HUDEP-2 (cell line): ENCODE measurements at regions not wholly inside any gene's neighbourhood (a gene's known extent, or its start where the extent isn't known, plus 50 kb on each side); places are given as distances from the start of the nearest gene placed in this dataset.
"Not testable (repeated sequence)": the region's sequence is repeated elsewhere in the genome, so short reads cannot be mapped to it uniquely, and the experiment has no call there.

Experiments
- DNase-seq, 76 experiments: peaks; one replicate each; lab custom pipeline; 2025; ENCODE audit not compliant: unreplicated experiment in 76 of 76; lab: John Stamatoyannopoulos, UW

- no peak for DNase-seq
Measured at GRCh38 chr2:210730672-210731071, 174.3 kb downstream of the CPS1 start.

GRCh38 chr2:210746826-210747225 is 190.4 kb downstream of the CPS1 start:
- DNase-seq: not testable (repeated sequence)

DNA sequence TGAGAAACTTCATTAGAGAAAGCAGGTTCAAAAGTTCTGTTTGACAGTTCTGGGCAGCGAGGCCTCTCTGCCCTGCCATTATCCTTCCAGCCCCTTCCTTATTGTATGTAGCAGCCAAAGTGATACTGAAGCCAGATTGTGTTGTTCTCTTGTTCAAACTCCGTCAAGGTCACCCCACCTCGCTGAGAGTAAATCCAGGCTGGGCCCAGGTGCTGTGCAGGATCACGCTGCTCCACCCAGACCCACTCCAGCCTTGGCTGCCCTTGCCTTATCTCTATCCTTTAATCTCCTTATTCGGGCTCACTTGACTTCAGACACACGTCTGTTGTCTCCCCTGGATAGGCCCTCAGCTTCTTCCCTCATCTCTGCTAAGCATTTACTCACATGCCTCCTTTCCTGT is 196.1 kb downstream of the CPS1 start:
- no peak for DNase-seq

GRCh38 chr2:210753386-210753785 is 197.0 kb downstream of the CPS1 start:
- DNase-seq: no peak

GRCh38 chr2:210756855-210757254 is 200.5 kb downstream of the CPS1 start:
- DNase-seq: no peak

DNA sequence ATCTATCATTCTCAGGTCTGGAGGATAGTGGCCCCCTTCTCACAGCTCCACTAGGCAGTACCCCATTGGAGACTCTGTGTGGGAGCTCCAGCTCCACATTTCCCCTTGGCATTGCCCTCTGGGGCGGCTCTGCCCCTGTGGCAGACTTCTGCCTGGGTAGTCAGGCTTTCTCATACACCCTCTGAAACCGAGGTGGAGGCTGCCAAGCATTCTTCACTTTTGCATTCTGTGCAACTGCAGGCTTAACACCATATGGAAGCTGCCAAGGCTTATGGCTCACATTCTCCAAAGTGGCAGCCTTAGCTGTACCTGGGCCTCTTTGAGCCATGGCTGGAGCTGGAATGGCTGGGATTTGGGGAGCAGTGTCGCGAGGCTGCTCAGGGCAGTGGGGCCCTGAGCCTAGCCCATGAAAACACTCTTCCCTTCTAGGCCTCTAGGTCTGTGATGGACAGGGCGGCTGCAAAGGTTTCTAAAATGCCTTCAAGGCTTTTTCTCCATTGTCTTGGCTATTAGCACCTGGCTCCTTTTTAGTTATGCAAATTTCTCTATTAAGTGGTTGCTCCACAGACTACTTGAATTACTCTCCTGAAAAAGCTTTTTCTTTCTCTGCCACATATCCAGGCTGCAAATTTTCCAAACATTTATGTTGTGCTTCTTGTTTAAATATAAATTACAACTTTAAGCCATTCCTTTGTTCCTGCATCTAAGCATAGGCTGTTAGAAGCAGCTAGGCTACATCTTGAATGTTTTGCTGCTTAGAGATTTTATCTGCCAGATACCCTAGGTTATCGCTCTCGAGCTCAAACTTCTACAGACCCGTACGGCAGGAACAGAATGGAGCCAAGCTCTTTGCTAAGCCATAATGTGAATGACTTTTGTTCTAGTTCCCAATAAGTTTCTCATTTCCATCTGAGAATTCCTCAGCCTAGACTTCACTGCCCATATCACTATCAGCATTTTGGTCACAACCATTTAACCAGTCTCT is 206.5 kb downstream of the CPS1 start:
- no peak for DNase-seq

- DNase-seq: no peak
Measured at GRCh38 chr2:210768329-210768910, 212.0 kb downstream of the CPS1 start.

DNA sequence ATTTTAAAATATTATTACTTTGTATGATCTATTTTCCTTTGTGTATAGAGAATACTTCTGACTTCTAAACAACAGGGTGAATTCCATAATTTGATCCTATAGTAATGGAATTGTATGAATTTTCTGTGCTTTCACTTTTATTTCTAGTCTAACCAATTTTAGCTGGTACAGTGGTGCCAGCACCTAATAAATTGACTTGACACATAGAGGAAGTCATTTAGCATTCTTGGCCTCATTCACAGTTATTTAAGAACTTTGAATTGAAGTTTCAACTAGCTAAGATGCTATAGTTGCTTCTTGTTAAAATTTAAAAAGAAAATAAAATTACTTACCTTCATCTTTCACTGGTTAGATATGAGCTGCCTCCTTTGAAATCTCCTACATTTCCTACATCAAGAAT is 220.4 kb downstream of the CPS1 start:
- DNase-seq: no peak

- DNase-seq: no peak
Measured at GRCh38 chr2:210782222-210782621, 225.8 kb downstream of the CPS1 start.

DNA sequence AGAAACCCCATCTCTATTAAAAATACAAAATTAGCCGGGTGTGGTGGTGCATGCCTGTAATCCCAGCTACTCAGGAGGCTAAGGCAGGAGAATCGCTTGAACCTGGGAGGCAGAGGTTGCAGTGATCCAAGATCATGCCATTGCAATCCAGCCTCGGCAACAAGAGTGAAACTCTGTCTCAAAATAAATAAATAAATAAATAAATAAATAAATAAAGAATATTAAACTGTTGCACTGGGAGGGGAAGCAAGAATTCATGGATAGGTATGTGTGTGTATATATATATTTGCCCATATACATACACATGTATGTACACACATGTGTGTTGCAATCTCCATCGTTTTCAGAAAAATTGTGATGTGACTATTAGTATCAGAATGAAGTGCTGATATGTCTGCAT is 231.4 kb downstream of the CPS1 start:
- not testable (repeated sequence) for DNase-seq

DNA sequence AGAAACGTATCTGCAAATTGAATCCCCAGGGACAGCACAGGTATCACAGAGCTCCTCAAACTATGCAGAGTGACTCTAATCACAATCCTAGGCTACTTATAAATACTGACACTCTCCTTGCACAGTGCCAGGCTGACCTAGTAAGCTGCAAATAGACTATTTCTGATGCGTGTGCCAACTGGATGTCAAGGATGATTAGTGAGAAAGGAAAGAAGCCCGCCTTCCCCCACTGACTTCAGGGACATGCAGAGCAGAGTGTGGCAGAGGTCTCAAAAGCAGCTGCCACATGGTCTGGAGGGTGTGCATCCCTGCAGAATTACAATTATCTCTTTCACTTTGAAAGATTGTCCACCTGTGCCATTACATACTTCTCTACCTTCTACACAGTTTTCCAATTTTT is 235.6 kb downstream of the CPS1 start:
- no peak for DNase-seq

DNA sequence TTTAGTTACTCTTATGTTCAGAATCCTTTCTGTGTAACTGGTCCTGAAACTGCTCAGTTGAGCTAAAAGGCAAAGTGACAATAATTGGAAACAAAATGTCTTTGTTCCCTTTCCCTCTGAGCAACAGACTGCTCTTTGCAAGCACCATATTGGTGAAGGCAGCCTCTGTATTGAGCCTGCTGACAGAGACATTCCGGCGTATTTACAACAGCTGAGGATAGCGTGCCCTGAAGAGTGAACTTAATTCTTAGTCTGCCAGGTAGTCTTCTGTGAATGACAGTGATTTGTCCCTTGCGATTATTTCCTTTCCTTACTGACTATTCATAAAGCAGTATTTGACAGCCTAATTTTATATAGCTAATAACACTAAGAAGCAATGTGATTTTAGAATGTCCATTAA is 239.1 kb downstream of the CPS1 start:
- no peak for DNase-seq

DNA sequence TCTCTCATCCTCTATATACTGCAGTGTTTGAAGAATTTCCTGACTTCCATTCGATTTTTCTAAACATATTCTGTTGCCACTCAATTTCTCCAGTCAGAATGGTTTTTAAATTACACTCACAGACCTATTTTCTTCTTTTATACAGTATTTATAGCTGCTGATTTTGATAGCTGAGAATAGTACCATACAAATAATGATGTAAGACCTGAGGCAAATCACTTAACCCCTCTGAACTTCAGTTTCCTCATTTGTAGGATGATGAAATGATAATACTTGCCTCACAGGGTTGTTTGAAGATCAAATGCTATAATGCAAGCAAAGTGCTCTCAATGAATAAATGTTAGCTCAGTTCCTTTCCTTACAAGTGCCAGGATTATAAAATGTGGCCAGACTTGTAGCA is 241.8 kb downstream of the CPS1 start:
- DNase-seq: no peak

- DNase-seq: no peak
Measured at GRCh38 chr2:210814251-210815025, 258.0 kb downstream of the CPS1 start.

GRCh38 chr2:210816769-210817168 is 260.4 kb downstream of the CPS1 start:
- DNase-seq: no peak

GRCh38 chr2:210818473-210818872 is 262.1 kb downstream of the CPS1 start:
- no peak for DNase-seq

DNA sequence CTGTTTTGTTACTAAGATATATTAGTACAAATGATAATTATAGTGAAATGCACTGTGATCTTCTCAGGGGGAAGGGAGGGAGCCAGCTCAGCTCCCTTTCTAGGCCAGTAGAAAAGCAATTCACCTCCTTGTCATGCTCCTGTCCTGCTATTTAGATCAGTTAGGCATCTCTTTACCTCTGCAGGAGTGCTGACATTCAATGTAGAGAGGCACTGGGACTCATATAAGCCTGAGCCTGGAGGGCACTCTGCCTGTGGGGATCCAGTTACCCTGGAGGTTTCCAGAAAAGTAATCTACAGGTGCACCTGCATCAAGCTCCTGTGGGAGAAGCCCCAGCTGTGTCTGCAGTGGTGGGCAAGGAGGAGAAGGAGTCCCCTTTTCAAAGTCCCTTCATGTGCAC is 277.0 kb downstream of the CPS1 start:
- DNase-seq: no peak

DNA sequence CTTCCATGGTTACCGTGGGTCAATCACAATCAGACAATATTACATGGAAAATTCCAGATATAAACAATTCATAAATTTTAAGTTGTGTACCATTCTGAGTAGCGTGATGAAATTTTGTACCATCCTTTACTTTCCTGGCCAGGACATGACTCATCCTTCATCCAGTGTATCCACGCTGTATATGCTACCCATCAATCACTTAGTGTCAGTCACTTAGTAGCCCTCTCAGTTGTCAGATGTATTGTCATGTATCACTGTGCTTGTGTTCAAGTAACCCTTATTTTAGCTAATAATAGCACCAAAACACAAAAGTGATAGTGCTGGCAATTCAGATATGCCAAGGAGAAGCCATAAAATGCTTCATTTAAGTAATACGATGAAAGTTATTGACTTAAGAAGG is 282.6 kb downstream of the CPS1 start:
- DNase-seq: no peak

DNA sequence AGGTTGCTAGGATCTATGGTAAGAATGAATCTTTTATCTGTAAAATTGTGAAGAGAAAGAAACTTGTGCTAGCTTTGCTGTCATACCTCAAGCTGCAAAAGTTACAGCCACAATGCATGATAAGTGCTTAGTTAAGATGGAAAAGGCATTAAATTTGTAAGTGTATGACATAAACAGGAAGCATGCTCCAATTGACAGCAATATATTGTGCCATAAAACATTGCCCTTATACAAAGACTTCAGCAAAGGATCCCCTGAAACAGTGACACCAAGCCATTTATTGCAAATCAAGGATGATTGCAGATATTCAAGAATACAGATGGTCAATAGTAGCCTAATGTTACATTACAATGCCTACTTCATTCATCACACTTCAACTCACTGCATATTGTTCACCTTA is 283.1 kb downstream of the CPS1 start:
- DNase-seq: no peak

- DNase-seq: no peak
Measured at GRCh38 chr2:210842896-210843295, 286.5 kb downstream of the CPS1 start.

- DNase-seq: no peak
Measured at GRCh38 chr2:210844016-210844415, 287.6 kb downstream of the CPS1 start.
